Keratinocyte (primary cell): ENCODE measurements at regions not wholly inside any gene's neighbourhood (a gene's known extent, or its start where the extent isn't known, plus 50 kb on each side); places are given as distances from the start of the nearest gene placed in this dataset.

Source experiments
- DNase-seq: peaks from one replicate; pipeline ENCODE4 v3.0.0-alpha.2; 2011; ENCODE audit warnings: low read depth, missing footprints, low spot score
- FAIRE-seq: peaks from 2 replicates; lab custom pipeline; 2011; peaks lifted over from hg19 to GRCh38; lab: Jason Lieb, UNC
- H2AFZ ChIP-seq: 2 replicates; pipeline ENCODE4 v1.6.0; 2012; ENCODE audit warnings: low read length, control low read depth, inconsistent platforms; ENCODE audit not compliant: control insufficient read depth
- H3K27ac ChIP-seq: 2 replicates; pipeline ENCODE4 v1.5.1; 2011; ENCODE audit warnings: low read length; ENCODE audit not compliant: control insufficient read depth, insufficient read depth
- H3K27me3 ChIP-seq: 3 replicates; pipeline ENCODE4 v1.6.0; 2011; ENCODE audit warnings: low read length; ENCODE audit not compliant: control insufficient read depth, insufficient read depth; ENCODE audit errors: extremely low read depth
- H3K36me3 ChIP-seq, 2 experiments: 2 replicates in 1 of 2; 3 replicates in 1 of 2; pipeline ENCODE4 v1.5.1; 2011; ENCODE audit warnings: low read length in 2 of 2, mild to moderate bottlenecking in 1 of 2; ENCODE audit not compliant: control insufficient read depth in 2 of 2, insufficient read depth in 2 of 2; ENCODE audit errors: extremely low read depth in 1 of 2
- H3K4me1 ChIP-seq: 3 replicates; pipeline ENCODE4 v1.5.1; 2011; ENCODE audit warnings: low read length; ENCODE audit not compliant: control insufficient read depth, insufficient read depth; ENCODE audit errors: extremely low read depth
- H3K4me2 ChIP-seq: 3 replicates; pipeline ENCODE4 v1.6.0; 2011; ENCODE audit warnings: low read depth, low read length; ENCODE audit not compliant: control insufficient read depth, insufficient read depth; ENCODE audit errors: extremely low read depth
- H3K4me3 ChIP-seq, 3 experiments: fragments of 200-600 bp in 1 of 3; sonication (generic) in 1 of 3; 2 replicates in 2 of 3; 3 replicates in 1 of 3; pipeline ENCODE4 v1.5.1; 2011 to 2016; ENCODE audit warnings: low read length in 3 of 3, mild to moderate bottlenecking in 3 of 3, control low read depth in 2 of 3, inconsistent platforms in 1 of 3, low read depth in 1 of 3, mixed read lengths in 1 of 3, mixed run types in 1 of 3, moderate library complexity in 1 of 3; ENCODE audit not compliant: control insufficient read depth in 2 of 3, insufficient read depth in 2 of 3; ENCODE audit errors: extremely low read depth in 1 of 3
- H3K79me2 ChIP-seq: 2 replicates; pipeline ENCODE4 v1.6.0; 2012; ENCODE audit warnings: low read length; ENCODE audit not compliant: control insufficient read depth, insufficient read depth
- H3K9ac ChIP-seq: 3 replicates; pipeline ENCODE4 v1.6.0; 2011; ENCODE audit warnings: low read length; ENCODE audit not compliant: control insufficient read depth, insufficient read depth; ENCODE audit errors: extremely low read depth
- H3K9me1 ChIP-seq: 3 replicates; pipeline ENCODE4 v1.6.0; 2011; ENCODE audit warnings: low read length; ENCODE audit not compliant: control insufficient read depth, insufficient read depth; ENCODE audit errors: extremely low read depth
- H3K9me3 ChIP-seq: 2 replicates; pipeline ENCODE4 v1.5.1; 2012; ENCODE audit warnings: low read depth, low read length; ENCODE audit not compliant: control insufficient read depth
- H4K20me1 ChIP-seq: 3 replicates; pipeline ENCODE4 v1.6.0; 2011; ENCODE audit warnings: low read length; ENCODE audit not compliant: control insufficient read depth, insufficient read depth; ENCODE audit errors: extremely low read depth
- CTCF ChIP-seq, 3 experiments: IDR thresholded peaks in 1 of 3; conservative IDR thresholded peaks in 1 of 3; optimal IDR thresholded peaks in 1 of 3; 2 replicates in 2 of 3; 3 replicates in 1 of 3; pipeline versions ENCODE3 to v1.5.1; 2011; ENCODE audit warnings: low read length in 3 of 3, mild to moderate bottlenecking in 3 of 3, moderate library complexity in 2 of 3, control low read depth in 1 of 3, inconsistent platforms in 1 of 3; ENCODE audit not compliant: insufficient read depth in 2 of 3; ENCODE audit errors: extremely low read depth in 1 of 3
- EZH2 ChIP-seq: IDR thresholded peaks from one replicate; pipeline ENCODE4 v1.6.1; 2012; ENCODE audit warnings: inconsistent platforms, mild to moderate bottlenecking, low read length, moderate library complexity
- dilution Hi-C: fragments of 300-500 bp; cut with MboI; formaldehyde crosslinking; loops from one replicate; pipeline ENCODE4 v1.7.0; 2020; ENCODE audit warnings: low sequenced_read_pairs; ENCODE audit not compliant: extremely low pct_ligation_motif_present

- Histone ChIP-seq H3K4me3 (no peak overlapping the region), H3K36me3 (no peaks in the 10 kb centered on the region), H3K4me1 (peaks cover 14% of the 10 kb centered on the region), H3K79me2 (no peaks in the 10 kb centered on the region), H3K27ac (no peak overlapping the region), H3K4me2 (no peak overlapping the region), H3K9me3 (no peaks in the 10 kb centered on the region), H3K27me3 (no peaks in the 10 kb centered on the region), H2AFZ (no peak overlapping the region), H4K20me1 (no peaks in the 10 kb centered on the region), H3K9ac (no peak overlapping the region), H3K9me1 (no peaks in the 10 kb centered on the region)
- dilution Hi-C loops = no loop called here
- peak; percentile 5 for DNase-seq
- FAIRE-seq = peak; percentile 90
- TF ChIP-seq EZH2 (no peak), CTCF (optimal IDR thresholded peaks at IDR 0.05 in 1 of 3, IDR thresholded peaks at IDR 0.05 in 1 of 3, conservative IDR thresholded peaks at IDR 0.05 in 1 of 3; ENCODE audit: extremely low read depth in 1 of 3, insufficient read depth in 2 of 3, low read length in 3 of 3) (no peak)
Observed at GRCh38 chr18:41751161-41751560, 203.9 kb upstream of the PIK3C3 start.

- H3K27me3 ChIP-seq = no peaks in the 10 kb centered on the region
- H3K27ac ChIP-seq = no peak overlapping the region
- no peaks in the 10 kb centered on the region for H4K20me1 ChIP-seq
- dilution Hi-C loops = no loop called here
- H3K4me3 ChIP-seq = no peak overlapping the region
- no peaks in the 10 kb centered on the region for H3K79me2 ChIP-seq
- H3K4me2 ChIP-seq = no peak overlapping the region
- no peaks in the 10 kb centered on the region for H3K36me3 ChIP-seq
- no peak for DNase-seq
- no peak for FAIRE-seq
- no peak overlapping the region for H3K9ac ChIP-seq
- no peak overlapping the region for H2AFZ ChIP-seq
- no peaks in the 10 kb centered on the region for H3K9me1 ChIP-seq
- peaks cover 10% of the 10 kb centered on the region for H3K4me1 ChIP-seq
- H3K9me3 ChIP-seq = no peaks in the 10 kb centered on the region
- no peak for TF ChIP-seq EZH2
- no peak for TF ChIP-seq CTCF (optimal IDR thresholded peaks at IDR 0.05 in 1 of 3, IDR thresholded peaks at IDR 0.05 in 1 of 3, conservative IDR thresholded peaks at IDR 0.05 in 1 of 3; ENCODE audit: extremely low read depth in 1 of 3, insufficient read depth in 2 of 3, low read length in 3 of 3)
Observed at GRCh38 chr18:41747723-41748242, 207.3 kb upstream of the PIK3C3 start.
